ENCODE measurements at regions not wholly inside any gene's neighbourhood (a gene's known extent, or its start where the extent isn't known, plus 50 kb on each side); places are given as distances from the start of the nearest gene placed in this dataset.

DNA sequence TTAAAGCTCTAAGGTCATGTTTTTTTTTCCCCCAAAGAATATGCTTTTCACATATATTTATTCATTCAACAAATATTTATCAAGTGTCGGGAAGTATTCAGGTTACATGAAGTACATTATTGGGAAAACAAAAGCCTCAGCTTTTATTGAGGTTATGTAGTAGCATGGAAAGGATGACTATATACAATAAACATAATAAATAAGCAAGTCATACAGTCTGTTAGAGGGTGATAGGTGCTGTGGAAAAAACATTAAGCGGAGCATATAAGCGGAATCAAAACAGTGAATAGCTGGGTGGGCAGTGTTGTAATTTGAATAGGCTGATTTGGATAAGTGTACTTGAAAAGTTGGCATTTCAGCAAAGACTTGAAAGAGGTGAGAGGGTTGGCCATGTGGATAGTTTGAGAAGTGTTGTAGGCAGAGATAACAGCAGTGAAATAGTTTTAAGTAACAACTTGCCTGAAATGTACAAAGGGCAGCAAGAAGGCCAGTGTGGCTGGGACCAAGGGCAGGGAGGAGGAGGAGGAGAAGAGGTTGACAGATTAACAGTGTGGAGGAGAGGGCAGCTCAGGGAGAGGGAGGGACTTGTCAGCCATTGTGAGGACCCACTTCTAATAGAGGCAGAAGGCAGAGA, 558.7 kb downstream of the SPRY1 start:
- Histone ChIP-seq H3K36me3 (ENCODE audit: control insufficient read depth in 1 of 2, insufficient read depth in 2 of 2, low read length in 2 of 2) (no peaks in the 10 kb centered on the region), H3K9me3 (ENCODE audit: control insufficient read depth in 1 of 2, low read length in 2 of 2) (no peaks in the 10 kb centered on the region), H3K27me3 (ENCODE audit: low read depth, low read length) (no peaks in the 10 kb centered on the region), H3K4me1 (ENCODE audit: control insufficient read depth in 1 of 2, insufficient read depth in 2 of 2, low read length in 2 of 2) (no peaks in the 10 kb centered on the region), H3K4me3 (ENCODE audit: low read depth in 1 of 2, low read length in 2 of 2) (no peak overlapping the region), H3K27ac (ENCODE audit: low read length) (no peak overlapping the region)

- H3K4me3 ChIP-seq (ENCODE audit: low read depth in 1 of 2, low read length in 2 of 2) = no peak overlapping the region
- no peaks in the 10 kb centered on the region for H3K9me3 ChIP-seq (ENCODE audit: control insufficient read depth in 1 of 2, low read length in 2 of 2)
- H3K36me3 ChIP-seq (ENCODE audit: control insufficient read depth in 1 of 2, insufficient read depth in 2 of 2, low read length in 2 of 2) = no peaks in the 10 kb centered on the region
- no peak overlapping the region for H3K27ac ChIP-seq (ENCODE audit: low read length)
- H3K4me1 ChIP-seq (ENCODE audit: control insufficient read depth in 1 of 2, insufficient read depth in 2 of 2, low read length in 2 of 2) = no peaks in the 10 kb centered on the region
- H3K27me3 ChIP-seq (ENCODE audit: low read depth, low read length) = no peaks in the 10 kb centered on the region
Observed at GRCh38 chr4:123956204-123956603, 559.6 kb downstream of the SPRY1 start.

- H3K27ac ChIP-seq (ENCODE audit: low read length) = no peak overlapping the region
Observed at GRCh38 chr4:123966990-123967769, 570.6 kb downstream of the SPRY1 start.

GRCh38 chr4:123972031-123972430, 575.4 kb downstream of the SPRY1 start:
- H3K9me3 ChIP-seq (ENCODE audit: control insufficient read depth in 1 of 2, low read length in 2 of 2) = no peaks in the 10 kb centered on the region
- H3K4me3 ChIP-seq (ENCODE audit: low read depth in 1 of 2, low read length in 2 of 2) = no peak overlapping the region
- no peaks in the 10 kb centered on the region for H3K4me1 ChIP-seq (ENCODE audit: control insufficient read depth in 1 of 2, insufficient read depth in 2 of 2, low read length in 2 of 2)
- no peaks in the 10 kb centered on the region for H3K27me3 ChIP-seq (ENCODE audit: low read depth, low read length)
- H3K36me3 ChIP-seq (ENCODE audit: control insufficient read depth in 1 of 2, insufficient read depth in 2 of 2, low read length in 2 of 2) = no peaks in the 10 kb centered on the region
- no peak overlapping the region for H3K27ac ChIP-seq (ENCODE audit: low read length)

More at GRCh38 chr4:123966990-123967769, 570.6 kb downstream of the SPRY1 start:
- H3K36me3 ChIP-seq (ENCODE audit: control insufficient read depth in 1 of 2, insufficient read depth in 2 of 2, low read length in 2 of 2) = no peaks in the 10 kb centered on the region
- H3K4me1 ChIP-seq (ENCODE audit: control insufficient read depth in 1 of 2, insufficient read depth in 2 of 2, low read length in 2 of 2) = no peaks in the 10 kb centered on the region
- H3K27me3 ChIP-seq (ENCODE audit: low read depth, low read length) = no peaks in the 10 kb centered on the region
- H3K4me3 ChIP-seq (ENCODE audit: low read depth in 1 of 2, low read length in 2 of 2) = no peak overlapping the region
- H3K9me3 ChIP-seq (ENCODE audit: control insufficient read depth in 1 of 2, low read length in 2 of 2) = no peaks in the 10 kb centered on the region

DNA sequence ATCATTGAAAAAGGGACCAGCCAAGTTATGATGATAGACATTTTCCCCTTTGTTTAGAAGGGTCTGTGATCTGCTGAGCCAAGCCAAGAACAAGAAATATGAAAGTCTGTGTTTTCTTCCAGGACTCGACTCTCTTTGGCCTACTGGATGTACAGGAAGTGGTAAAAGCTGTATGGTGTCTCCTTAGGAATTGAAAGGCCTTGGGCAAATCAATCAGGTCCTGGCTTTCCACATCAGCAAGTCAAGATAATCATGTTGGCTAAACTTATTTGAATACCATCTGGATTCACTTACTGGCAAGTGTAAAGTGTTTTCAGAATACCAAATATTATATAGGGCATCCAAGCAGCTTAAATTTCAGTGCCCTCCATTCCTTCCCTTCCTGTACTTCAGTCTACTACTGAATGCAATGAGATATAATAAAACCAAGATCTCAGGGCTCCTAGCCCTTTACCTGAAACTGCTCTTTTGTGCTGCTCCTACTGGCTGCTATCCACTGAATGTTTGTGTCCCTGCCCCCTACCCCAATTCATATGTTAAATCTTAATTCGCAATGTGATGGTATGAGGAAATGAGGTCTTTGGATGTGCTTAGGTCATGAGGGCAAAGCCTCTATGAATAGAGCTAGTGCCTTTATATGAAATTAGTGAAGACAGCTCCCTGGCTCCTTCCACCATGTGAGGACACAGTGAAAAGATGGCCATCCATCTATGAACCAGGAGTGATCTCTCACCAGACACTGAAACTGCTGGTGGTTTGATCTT, 578.0 kb downstream of the SPRY1 start:
- Histone ChIP-seq H3K27me3 (ENCODE audit: low read depth, low read length) (no peaks in the 10 kb centered on the region), H3K4me1 (ENCODE audit: control insufficient read depth in 1 of 2, insufficient read depth in 2 of 2, low read length in 2 of 2) (no peaks in the 10 kb centered on the region), H3K27ac (ENCODE audit: low read length) (no peak overlapping the region), H3K9me3 (ENCODE audit: control insufficient read depth in 1 of 2, low read length in 2 of 2) (peaks cover 0 to 4% of the 10 kb centered on the region in 2 donors), H3K4me3 (ENCODE audit: low read depth in 1 of 2, low read length in 2 of 2) (no peak overlapping the region), H3K36me3 (ENCODE audit: control insufficient read depth in 1 of 2, insufficient read depth in 2 of 2, low read length in 2 of 2) (no peaks in the 10 kb centered on the region)

- no peak overlapping the region for H3K4me3 ChIP-seq (ENCODE audit: low read depth in 1 of 2, low read length in 2 of 2)
- no peaks in the 10 kb centered on the region for H3K27me3 ChIP-seq (ENCODE audit: low read depth, low read length)
- no peaks in the 10 kb centered on the region for H3K36me3 ChIP-seq (ENCODE audit: control insufficient read depth in 1 of 2, insufficient read depth in 2 of 2, low read length in 2 of 2)
- no peaks in the 10 kb centered on the region for H3K4me1 ChIP-seq (ENCODE audit: control insufficient read depth in 1 of 2, insufficient read depth in 2 of 2, low read length in 2 of 2)
- H3K9me3 ChIP-seq (ENCODE audit: control insufficient read depth in 1 of 2, low read length in 2 of 2) = peaks cover 0 to 4% of the 10 kb centered on the region in 2 donors
- H3K27ac ChIP-seq (ENCODE audit: low read length) = no peak overlapping the region
Observed at GRCh38 chr4:123976285-123976684, 579.7 kb downstream of the SPRY1 start.

DNA sequence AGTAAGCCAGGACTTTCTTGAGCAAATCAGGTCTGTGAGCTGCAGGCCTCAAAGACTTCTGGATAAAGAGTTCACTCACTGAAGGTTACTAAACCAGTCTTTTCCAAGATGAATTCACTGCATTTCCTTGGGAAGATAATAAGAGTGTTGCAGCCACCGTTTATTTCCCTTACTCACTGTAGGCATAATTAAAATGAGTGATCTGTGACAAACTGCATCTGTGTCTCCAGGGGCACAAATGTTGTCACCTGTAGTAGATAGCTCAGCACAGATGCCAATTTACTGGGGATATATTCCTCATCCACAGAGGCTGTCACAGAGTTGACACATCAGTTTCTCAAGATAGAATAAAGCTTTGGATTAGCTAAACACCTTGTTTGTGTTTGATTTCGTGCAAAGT, 580.2 kb downstream of the SPRY1 start:
- Histone ChIP-seq H3K9me3 (ENCODE audit: control insufficient read depth in 1 of 2, low read length in 2 of 2) (peaks cover 0 to 4% of the 10 kb centered on the region in 2 donors), H3K4me1 (ENCODE audit: control insufficient read depth in 1 of 2, insufficient read depth in 2 of 2, low read length in 2 of 2) (no peaks in the 10 kb centered on the region), H3K27ac (ENCODE audit: low read length) (no peak overlapping the region), H3K4me3 (ENCODE audit: low read depth in 1 of 2, low read length in 2 of 2) (no peak overlapping the region), H3K36me3 (ENCODE audit: control insufficient read depth in 1 of 2, insufficient read depth in 2 of 2, low read length in 2 of 2) (no peaks in the 10 kb centered on the region), H3K27me3 (ENCODE audit: low read depth, low read length) (no peaks in the 10 kb centered on the region)

DNA sequence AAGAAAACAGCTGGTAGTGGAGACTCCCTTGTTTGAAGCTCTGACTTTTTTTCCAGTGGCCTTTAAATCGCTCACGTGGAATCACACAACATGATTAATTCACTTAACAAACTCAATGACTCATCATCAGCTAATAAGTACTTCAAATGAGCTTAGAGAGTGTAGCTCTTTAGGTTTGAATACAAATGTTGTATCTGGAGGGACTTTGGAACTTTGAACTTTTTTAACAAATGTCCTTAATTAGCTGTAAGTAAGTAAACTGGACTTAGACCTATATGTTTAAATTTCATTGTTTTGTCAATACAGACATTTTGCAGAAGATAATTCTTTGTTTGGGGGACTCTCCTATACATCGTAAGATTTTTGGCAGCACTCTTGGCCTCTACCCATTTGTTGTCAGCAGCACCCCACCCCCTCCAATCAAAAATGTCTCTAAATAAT, 581.1 kb downstream of the SPRY1 start:
- Histone ChIP-seq H3K27ac (ENCODE audit: low read length) (no peak overlapping the region), H3K4me1 (ENCODE audit: control insufficient read depth in 1 of 2, insufficient read depth in 2 of 2, low read length in 2 of 2) (no peaks in the 10 kb centered on the region), H3K27me3 (ENCODE audit: low read depth, low read length) (no peaks in the 10 kb centered on the region), H3K4me3 (ENCODE audit: low read depth in 1 of 2, low read length in 2 of 2) (no peak overlapping the region), H3K9me3 (ENCODE audit: control insufficient read depth in 1 of 2, low read length in 2 of 2) (peaks cover 0 to 6% of the 10 kb centered on the region in 2 donors), H3K36me3 (ENCODE audit: control insufficient read depth in 1 of 2, insufficient read depth in 2 of 2, low read length in 2 of 2) (peaks cover 0 to under 1% of the 10 kb centered on the region in 2 donors)

DNA sequence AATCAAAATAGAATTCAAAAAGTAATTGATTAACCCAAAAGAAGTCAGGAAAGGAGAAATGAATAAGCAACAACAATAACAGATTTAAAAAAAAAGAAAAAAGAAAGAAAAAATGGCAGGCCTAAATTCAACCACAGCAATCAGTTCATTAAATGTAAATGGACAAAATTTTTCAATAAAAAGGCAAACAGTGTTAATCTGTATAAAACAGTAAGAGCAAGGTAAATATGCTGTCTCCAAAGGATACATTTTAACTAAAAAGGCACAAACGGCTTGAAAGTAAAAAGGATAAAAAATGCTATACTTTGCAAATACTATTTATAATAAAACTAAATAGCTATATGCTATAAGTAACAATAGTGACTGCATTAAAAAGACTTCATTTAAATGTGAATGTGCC, 582.0 kb downstream of the SPRY1 start:
- Histone ChIP-seq H3K27ac (ENCODE audit: low read length) (no peak overlapping the region), H3K36me3 (ENCODE audit: control insufficient read depth in 1 of 2, insufficient read depth in 2 of 2, low read length in 2 of 2) (peaks cover 0 to 5% of the 10 kb centered on the region in 2 donors), H3K4me1 (ENCODE audit: control insufficient read depth in 1 of 2, insufficient read depth in 2 of 2, low read length in 2 of 2) (no peaks in the 10 kb centered on the region), H3K27me3 (ENCODE audit: low read depth, low read length) (no peaks in the 10 kb centered on the region), H3K9me3 (ENCODE audit: control insufficient read depth in 1 of 2, low read length in 2 of 2) (peaks cover 0 to 11% of the 10 kb centered on the region in 2 donors), H3K4me3 (ENCODE audit: low read depth in 1 of 2, low read length in 2 of 2) (no peak overlapping the region)

DNA sequence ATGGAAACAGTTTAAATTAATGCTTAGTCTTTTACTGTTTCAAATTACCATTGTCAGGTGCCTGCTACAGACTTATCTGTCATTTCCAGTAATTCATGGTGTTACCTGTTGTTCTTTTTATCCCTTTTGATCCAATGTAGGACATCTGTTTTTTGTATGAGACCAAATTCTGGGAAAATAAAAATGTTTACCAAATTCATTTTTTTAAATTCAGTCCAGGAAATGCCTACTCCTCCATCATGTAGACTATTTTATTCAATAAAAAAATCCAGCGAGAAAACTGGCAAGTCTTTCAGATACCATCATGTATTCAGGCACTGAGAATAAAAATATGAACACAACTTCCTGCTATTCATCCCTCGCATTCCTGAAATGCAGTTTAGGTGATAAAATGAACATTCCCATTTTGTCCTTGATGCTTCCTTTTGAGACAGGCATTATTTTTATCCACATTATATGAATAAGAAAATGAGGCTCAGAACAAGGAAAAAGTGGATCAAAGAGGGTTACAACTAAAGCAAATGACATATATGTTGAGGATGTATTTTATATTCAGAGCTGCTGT, 584.2 kb downstream of the SPRY1 start:
- peaks cover 0 to 5% of the 10 kb centered on the region in 2 donors for H3K36me3 ChIP-seq (ENCODE audit: control insufficient read depth in 1 of 2, insufficient read depth in 2 of 2, low read length in 2 of 2)
- H3K4me1 ChIP-seq (ENCODE audit: control insufficient read depth in 1 of 2, insufficient read depth in 2 of 2, low read length in 2 of 2) = peaks cover 0 to 5% of the 10 kb centered on the region in 2 donors
- H3K27me3 ChIP-seq (ENCODE audit: low read depth, low read length) = no peaks in the 10 kb centered on the region
- no peak overlapping the region for H3K4me3 ChIP-seq (ENCODE audit: low read depth in 1 of 2, low read length in 2 of 2)
- no peak overlapping the region for H3K27ac ChIP-seq (ENCODE audit: low read length)
- H3K9me3 ChIP-seq (ENCODE audit: control insufficient read depth in 1 of 2, low read length in 2 of 2) = peaks cover 0 to 11% of the 10 kb centered on the region in 2 donors

- H3K36me3 ChIP-seq (ENCODE audit: control insufficient read depth in 1 of 2, insufficient read depth in 2 of 2, low read length in 2 of 2) = peaks cover 0 to 5% of the 10 kb centered on the region in 2 donors
- peaks cover 0 to 10% of the 10 kb centered on the region in 2 donors for H3K4me1 ChIP-seq (ENCODE audit: control insufficient read depth in 1 of 2, insufficient read depth in 2 of 2, low read length in 2 of 2)
- H3K27me3 ChIP-seq (ENCODE audit: low read depth, low read length) = no peaks in the 10 kb centered on the region
- no peak overlapping the region for H3K27ac ChIP-seq (ENCODE audit: low read length)
- peaks cover 0 to 6% of the 10 kb centered on the region in 2 donors for H3K9me3 ChIP-seq (ENCODE audit: control insufficient read depth in 1 of 2, low read length in 2 of 2)
- no peak overlapping the region for H3K4me3 ChIP-seq (ENCODE audit: low read depth in 1 of 2, low read length in 2 of 2)
Observed at GRCh38 chr4:123984886-123985285, 588.3 kb downstream of the SPRY1 start.
